GM19463 (cell line): ENCODE measurements at regions not wholly inside any gene's neighbourhood (a gene's known extent, or its start where the extent isn't known, plus 50 kb on each side); places are given as distances from the start of the nearest gene placed in this dataset.

Source experiments
- ATAC-seq: cut with Tn5 transposase; IDR thresholded peaks from one replicate; pipeline ENCODE4 v1.9.1; 2021; ENCODE audit warnings: mild to moderate bottlenecking, moderate library complexity; ENCODE audit not compliant: unreplicated experiment

DNA sequence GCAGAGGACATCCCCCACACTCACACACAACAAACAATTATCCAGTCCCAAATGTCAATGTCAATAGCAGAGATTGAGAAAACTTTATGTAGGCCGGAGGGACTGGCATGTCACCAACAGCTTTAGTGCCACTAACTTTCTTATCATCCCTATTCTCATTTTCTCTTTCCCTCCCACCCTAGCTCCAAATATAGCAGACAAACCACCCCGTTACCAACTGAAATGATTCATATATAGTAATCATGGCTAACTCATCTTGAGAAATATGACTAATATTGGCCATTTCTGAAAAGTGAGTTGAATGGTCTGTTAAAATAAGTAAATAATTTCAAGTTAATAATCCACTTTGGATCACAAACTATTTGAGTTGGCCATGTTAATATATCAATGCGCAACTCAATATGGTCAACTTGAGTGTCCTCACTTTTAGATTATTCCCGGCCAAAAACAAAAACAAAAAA, 242.1 kb upstream of the RND3 start:
- peak; percentile 74 for ATAC-seq

DNA sequence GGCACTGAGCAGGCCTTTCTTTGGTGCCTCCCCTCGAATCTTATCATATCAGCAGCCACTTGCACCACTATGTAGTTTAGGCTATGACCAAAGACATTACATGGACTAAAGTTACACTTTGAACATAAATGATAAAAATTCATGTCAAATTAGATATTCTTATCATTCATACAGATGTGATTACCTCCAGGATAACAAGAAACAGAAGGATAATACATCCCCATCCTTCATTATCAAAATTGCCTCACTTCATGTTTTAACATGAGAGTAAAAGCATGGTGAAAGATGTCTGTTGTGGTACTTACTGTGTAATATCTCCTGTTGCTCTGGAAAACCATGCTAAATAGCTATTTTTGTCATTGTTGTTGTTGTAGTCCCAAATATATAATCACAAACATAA, 230.8 kb upstream of the RND3 start:
- no peak for ATAC-seq

DNA sequence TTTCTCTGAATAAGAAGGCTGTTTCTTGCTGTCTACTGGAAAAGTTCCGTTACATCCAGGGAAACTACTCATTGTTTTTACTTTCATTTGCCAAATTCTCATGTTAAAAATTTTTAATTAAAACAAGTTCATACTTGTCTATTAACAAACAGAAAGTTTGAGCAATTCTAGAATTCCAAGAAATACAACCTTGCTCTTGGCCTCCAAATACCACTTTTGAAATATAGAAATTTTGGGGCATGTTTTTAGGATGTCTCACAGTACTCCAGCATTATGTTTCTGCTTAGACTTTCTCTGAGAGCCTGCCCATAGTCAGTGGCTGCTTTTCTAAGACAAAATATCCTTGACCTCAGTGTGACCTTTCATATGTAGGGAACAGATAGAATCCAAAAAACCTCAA, 228.7 kb upstream of the RND3 start:
- ATAC-seq, result no peak

DNA sequence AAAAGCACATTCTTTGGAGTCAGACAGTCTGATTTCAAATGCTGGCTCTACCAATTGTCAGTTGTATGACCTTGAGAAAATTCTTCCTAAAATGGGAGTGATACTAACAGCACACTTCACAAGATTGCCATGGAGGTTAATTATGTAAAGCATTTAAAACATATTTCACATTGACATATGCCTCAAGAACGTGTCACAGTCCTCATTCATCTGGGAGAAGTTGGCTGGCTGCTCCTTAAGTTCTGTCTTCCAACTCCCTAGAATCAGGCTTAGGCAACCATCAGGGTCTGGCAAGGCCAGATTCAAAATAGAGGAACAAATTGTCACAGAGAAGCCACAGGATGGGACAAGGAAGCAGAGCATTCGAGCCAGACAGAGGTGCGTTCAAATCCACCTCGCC, 228.0 kb upstream of the RND3 start:
- no peak for ATAC-seq

DNA sequence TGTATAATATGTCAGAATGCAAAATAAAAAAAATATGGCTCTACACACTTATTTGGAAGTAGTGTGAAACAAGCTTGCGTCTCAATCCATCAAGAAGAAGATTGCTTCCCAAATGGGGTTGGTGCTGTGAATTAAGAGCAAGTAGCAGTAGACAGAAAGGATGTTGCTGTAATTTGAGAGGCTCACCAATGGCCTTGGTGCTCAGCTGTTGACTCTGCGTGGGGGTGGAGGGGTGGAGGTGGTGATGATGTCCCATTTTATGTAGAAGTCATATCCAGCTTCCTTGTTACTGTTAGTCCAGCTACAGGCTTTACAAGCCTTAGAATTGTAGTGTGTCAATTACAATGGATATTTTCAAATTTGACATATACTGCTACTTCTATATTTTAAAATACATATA, 223.4 kb upstream of the RND3 start:
- ATAC-seq, result no peak

DNA sequence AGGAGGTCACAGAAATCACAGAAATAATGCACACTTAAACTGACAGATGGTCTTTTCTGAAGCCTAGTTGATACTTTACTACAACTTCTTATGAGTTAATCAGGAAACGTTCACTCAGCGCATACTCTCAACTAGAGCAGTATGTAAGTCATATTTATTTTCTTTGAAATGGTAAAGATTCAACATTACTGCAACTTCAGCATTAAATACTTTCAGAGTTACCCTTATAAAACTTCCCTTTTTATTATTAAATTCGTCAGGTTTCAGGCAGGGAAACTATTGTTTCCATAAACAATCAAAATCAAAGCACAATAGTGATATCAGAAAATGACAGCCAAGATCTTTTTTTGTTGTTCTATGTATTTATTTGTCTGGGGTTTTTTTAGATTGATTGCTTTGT, 222.6 kb upstream of the RND3 start:
- no peak for ATAC-seq

DNA sequence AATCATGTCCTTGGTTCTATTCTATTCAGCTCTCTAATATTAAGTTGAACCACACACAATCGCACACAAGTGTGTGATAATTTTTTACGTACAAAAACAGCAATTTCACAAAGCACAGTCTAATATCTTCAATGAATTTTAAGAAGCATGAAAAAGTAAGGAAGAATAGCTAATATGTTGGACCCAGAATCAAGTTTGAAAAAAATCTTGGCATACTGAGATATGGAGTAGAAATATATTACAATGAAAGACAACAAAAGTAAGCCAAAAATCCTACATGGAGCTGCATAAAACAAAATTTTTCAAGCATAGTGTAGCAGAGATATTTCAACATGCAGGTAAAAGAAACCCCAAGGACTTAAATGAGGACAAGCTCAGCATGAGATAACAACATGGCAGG, 219.1 kb upstream of the RND3 start:
- no peak for ATAC-seq

DNA sequence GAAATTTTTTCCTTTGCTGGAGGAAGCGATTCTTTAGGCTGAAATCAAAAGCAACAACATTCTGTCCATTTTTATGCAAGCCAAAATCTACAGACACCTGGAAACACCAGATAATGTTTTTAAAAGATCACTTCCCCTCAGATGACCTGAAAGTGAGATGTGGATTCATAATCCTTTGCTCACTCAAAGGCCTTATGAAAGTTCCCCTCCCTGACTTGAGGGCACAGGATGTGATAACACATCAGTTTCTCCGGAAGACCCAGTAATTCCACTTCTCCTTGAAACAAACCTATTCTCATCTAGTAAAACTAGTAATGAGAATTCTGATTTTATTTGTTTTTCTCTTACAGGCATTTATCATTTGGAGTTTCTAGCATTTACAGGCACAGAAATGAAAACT, 218.3 kb upstream of the RND3 start:
- ATAC-seq, result no peak

DNA sequence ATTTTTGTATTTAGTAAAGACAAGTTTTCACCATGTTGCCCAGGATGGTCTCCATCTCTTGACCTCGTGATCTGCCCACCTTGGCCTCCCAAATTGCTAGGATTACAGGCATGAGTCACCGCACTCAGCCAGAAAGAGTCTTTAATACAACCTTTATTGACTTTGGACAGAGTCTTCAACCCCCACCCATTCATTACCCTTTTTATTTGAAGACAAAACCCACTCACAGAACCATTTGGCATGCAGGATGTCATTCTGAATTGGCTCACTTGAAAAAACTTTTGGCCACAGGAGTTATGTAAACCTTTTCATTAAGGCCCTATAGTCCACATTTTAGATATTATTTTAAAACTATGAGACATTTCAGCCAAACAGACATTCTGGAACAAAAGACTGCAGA, 217.9 kb upstream of the RND3 start:
- ATAC-seq, result no peak

DNA sequence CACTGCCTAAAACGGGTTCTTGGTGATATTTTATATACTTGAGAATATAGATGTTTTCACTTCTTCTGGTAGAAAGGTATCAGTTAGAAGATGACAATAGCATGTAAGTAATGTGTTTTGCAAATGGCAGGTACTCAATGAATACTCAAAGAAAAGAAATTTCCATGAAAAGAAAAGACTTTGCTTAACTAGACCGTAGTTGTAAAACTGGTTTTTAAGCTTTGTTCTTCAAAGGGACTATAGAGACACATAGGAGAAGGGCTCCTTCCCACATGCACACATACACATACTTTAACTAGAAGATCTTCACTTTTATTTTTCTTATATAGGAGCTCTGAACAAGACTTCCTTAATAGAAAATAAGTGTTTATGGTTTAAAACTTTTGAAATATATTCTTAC, 215.3 kb upstream of the RND3 start:
- ATAC-seq, result no peak

DNA sequence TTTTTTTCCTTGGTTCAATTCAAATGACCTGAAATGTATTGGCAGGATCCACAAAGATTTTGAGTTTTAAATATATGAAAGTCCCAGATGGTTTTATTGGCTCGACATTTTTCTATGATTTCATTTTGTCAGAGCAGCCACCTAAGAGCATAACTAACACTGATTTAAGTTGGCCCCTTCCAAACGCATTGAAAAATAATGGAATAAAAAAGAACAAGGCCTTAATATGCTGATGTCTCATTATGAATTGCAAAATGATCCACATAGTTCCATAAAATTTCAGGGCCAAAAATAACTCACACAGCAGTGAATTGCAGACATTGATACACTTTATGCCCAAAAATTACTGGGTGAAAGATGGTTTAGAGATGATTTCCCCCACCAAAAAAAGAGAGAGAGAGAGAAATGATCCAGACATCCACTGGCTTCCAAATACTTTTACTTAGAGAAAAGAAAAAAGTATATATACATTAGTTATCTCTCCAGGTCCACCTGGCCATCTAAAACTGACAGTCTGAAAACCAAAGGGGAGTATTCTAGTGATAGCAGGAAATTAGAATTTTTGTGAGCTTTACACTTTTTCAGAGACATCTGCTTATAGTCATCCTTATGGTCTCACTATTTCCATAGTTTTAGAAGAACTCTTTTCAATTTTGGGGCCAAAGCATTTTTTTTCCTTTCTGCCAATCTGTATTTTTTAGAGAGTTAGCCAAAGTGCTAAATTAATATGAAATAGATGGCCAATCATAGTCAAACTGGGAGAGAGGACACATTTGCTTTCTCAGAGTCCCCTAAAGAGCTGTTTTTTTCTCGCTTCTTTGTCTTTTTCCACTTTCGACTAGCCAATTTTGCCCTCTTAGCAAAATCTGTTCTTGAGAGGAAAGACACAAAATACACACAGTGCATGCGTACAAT, 213.5 kb upstream of the RND3 start:
- ATAC-seq, result no peak

DNA sequence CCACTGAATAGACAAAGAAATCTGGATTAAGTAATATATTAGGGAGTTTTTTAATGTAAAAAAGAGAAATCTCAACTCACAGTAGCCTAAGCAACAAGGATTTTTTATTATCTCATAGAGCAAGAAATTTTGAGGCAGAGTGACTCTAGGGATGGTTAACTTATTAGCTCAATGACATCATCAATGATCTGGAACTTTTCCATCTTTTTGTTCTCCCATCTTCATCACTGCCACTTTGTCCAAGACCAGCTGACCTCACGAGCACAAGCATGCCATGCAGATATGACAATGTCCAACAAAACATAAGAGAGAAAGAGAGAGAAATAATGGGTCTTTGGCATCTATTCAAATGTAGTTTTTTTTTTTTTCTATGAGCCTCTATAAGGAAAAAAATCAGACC, 211.8 kb upstream of the RND3 start:
- ATAC-seq, result no peak

DNA sequence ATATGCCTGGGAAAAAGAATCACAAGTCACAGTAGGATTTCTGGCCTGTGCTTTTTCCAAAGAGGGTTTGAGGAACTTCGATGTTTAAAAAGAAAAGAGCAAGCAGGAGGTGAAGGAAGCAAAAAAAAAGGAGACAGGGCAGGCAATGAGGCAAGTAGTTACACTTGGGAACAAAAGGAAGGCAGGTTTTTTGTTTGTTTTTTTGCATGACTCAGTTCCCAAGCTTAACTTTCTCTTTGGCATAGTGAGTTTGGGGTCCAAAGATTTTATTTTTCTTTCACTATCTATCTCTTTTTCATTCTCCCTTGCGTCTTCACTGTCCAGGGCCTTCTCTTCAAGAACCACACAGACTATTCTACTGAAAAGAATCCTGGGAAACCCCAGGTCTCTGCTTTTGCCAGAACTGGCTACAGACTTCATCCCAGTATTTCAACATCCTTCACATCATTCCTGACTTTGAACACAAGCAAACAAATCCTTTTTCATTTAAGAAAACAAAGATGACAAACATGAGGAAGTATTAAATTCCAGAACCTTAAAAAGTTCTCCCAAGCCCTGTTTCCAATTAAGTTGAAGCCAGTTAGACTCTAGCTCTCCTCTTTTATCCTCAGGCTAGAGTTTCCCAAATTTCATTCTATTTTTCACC, 210.7 kb upstream of the RND3 start:
- no peak for ATAC-seq

DNA sequence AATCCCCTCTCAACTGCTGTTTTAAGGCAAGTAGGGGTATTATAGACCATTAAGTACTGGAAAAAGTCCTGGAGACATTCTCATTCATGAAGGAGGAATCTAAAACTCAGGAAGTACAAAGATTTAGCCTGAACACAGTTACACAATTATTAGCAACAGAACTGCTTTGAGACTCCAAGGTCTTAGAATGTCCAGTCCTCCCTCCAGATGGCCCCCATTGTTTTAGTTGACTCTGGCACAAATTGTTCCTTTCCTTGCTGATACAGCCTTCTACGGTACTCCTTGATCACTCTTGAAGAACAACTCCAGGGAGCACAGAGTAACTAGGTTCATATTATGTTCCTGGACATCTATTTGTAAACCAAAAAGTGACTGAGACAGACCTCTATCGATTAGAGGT, 210.1 kb upstream of the RND3 start:
- ATAC-seq, result no peak

DNA sequence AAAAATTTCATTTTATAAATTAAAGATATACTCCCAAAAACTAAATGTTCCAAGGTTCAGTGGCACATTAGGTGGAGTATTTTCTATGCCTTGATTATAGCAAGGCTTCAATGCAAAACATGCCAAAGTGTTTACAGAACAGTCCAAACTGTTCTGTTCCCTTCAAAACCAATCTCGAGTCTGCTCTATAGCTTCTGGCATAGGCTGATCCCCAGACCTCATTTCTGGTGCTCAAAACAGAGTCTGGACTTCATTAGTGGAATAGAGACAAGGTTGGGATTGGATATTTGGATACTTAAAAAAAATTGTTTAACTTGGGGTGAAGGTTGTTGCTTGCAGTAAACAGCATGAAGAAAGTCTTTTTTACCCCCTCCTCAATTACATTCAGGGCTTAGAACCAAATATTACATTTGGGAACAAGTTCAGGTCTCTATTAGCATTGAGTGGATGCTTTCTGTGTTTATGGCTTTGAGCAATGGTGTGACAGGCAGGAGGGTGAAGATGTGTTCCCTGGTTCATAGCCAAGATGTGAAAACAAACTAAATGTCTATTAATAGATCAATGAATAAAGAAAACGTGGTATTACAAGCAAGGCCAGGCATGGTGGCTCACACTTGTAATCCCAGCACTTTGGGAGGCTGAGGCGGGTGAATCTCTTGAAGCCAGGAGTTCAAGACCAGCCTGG, 208.1 kb upstream of the RND3 start:
- no peak for ATAC-seq

DNA sequence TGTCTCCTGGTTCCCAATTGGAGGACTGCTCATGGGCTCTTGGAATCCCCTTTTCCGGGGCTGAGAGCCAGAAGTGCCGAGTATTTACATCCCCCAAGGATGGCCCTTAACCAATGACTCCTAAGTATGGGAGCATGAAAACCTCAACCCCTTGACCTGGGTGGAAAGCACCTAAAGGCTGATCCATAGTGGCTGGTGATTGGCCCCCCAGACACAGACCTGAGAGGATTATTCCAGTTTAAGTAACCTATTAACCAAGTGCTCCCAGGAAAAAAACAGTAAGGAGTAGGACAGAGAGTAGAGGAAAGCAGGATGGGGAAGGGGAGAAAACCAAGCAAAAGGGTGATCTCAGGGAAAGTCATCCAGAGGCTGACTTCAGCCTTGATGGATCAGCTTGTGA, 206.1 kb upstream of the RND3 start:
- ATAC-seq, result no peak

DNA sequence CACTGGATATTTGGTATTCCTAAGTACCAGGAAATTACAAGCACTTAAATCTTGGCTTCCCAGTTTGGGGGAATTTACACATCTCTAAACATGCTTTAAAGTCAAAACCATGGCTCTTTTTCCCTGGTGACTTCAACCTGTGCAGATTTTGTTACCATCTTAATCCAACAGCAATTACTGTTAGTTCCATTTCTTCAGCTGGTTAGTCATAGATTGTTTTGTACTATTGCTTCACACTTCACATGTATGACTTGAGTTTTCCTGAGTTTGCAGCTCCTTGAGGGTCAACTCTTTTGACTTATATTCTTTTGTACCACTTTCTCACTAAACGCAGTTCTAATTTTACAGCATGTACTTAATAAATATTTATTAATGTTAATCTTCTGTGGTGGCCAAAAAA, 203.4 kb upstream of the RND3 start:
- no peak for ATAC-seq

DNA sequence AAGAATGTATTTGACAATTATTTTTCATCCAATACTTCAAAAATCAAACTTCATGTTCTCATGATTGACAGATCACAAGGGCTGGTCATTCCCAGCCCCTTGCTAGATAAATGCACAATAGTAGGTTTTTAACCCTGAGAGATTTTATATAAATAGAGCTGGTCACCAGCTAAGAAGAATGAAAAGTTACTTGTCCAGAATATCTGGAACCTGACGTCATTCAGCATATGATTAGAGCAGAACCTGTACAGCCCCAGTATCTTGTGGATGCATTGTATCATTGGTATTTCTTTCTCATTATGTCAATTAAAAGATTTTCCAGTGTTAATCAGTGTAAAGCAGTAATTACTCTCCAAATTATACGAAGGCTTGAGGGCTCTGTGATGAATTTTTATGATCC, 202.8 kb upstream of the RND3 start:
- ATAC-seq, result no peak

DNA sequence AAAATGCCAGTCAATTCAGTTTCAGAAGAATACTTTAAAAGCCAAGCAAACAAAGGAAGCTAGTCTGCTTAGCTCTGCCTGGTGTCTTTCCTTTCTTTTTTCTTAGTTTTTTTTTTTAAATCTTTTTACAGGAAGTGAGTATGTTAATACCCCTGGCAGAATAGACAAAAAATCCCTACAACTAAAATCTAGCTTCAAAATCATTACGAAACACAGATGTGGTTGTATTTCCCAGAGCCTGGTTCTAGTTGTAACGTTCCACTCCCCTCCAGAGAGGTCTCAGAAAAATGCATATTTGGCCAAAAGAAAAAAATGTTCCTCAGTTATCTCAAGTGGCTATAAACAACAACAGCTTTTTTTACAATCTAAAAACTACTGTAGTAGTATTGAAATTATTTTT, 202.1 kb upstream of the RND3 start:
- ATAC-seq, result no peak

DNA sequence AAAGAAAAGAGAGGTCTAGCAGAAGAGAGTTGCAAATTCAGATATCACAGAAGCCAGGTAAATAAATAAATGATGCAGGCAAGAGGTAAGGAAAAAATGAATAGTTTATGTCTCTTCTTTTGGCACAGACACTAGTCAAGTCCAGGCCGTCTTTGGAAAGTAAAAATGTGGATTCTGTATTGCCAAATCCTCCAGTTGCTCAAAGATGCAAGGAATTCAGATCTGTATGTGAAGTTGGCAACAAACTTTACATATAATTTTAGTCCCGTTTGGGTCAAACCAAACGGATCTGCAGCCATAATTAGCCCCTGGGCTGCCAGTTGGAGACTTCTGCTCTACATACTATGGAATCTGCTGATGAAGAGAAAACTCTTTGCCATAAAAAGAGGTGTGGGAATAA, 200.5 kb upstream of the RND3 start:
- ATAC-seq, result no peak

DNA sequence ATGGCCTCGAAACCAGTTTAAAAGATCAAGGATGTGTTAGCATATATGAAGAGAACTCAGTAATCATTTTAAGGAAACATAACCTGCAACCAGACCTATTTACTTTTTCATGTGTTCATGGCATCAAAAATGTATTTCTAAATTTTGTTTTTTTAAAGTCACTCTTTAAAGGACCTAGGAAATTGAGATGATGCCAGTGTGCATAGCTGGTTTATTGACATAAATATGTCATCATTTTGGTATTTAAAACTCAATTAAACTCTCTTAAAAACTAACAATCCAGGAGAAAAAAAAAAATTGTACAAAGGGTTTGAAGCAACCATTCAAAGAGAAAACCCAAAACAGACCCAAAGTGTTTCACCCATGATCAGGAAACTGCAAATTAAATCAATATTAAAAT, 198.9 kb upstream of the RND3 start:
- no peak for ATAC-seq
